ENCODE measurements at regions not wholly inside any gene's neighbourhood (a gene's known extent, or its start where the extent isn't known, plus 50 kb on each side); places are given as distances from the start of the nearest gene placed in this dataset.
A peak's percentile ranks its signal among the peaks of the same experiment; 100 is the strongest.

GRCh38 chr4:131044368-131044767, 1948.4 kb downstream of the C4orf33 start:
- no peak overlapping the region for H3K4me3 ChIP-seq (ENCODE audit: low read depth, low read length)
- TF ChIP-seq CTCF (IDR thresholded peaks at IDR 0.05; ENCODE audit: insufficient read depth, low read depth, low read length, missing control alignments), result no peak
- DNase-seq (ENCODE audit: low read depth), result no peak

GRCh38 chr4:131046821-131047220, 1950.9 kb downstream of the C4orf33 start:
- TF ChIP-seq CTCF (IDR thresholded peaks at IDR 0.05; ENCODE audit: insufficient read depth, low read depth, low read length, missing control alignments), result no peak
- no peak for DNase-seq (ENCODE audit: low read depth)
- no peak overlapping the region for H3K4me3 ChIP-seq (ENCODE audit: low read depth, low read length)

- no peak overlapping the region for H3K4me3 ChIP-seq (ENCODE audit: low read depth, low read length)
- TF ChIP-seq CTCF (IDR thresholded peaks at IDR 0.05; ENCODE audit: insufficient read depth, low read depth, low read length, missing control alignments), result no peak
- DNase-seq (ENCODE audit: low read depth), result no peak
Observed at GRCh38 chr4:131052646-131053045, 1956.7 kb downstream of the C4orf33 start.

GRCh38 chr4:131054489-131055019, 1958.6 kb downstream of the C4orf33 start:
- H3K4me3 ChIP-seq (ENCODE audit: low read depth, low read length), result no peak overlapping the region
- peak; percentile 3 for DNase-seq (ENCODE audit: low read depth)
- TF ChIP-seq CTCF (IDR thresholded peaks at IDR 0.05; ENCODE audit: insufficient read depth, low read depth, low read length, missing control alignments), result peak; percentile 2

GRCh38 chr4:131061734-131062133, 1965.8 kb downstream of the C4orf33 start:
- no peak for TF ChIP-seq CTCF (IDR thresholded peaks at IDR 0.05; ENCODE audit: insufficient read depth, low read depth, low read length, missing control alignments)
- no peak for DNase-seq (ENCODE audit: low read depth)
- H3K4me3 ChIP-seq (ENCODE audit: low read depth, low read length), result no peak overlapping the region

GRCh38 chr4:131063878-131064277, 1967.9 kb downstream of the C4orf33 start:
- no peak for TF ChIP-seq CTCF (IDR thresholded peaks at IDR 0.05; ENCODE audit: insufficient read depth, low read depth, low read length, missing control alignments)
- no peak overlapping the region for H3K4me3 ChIP-seq (ENCODE audit: low read depth, low read length)
- no peak for DNase-seq (ENCODE audit: low read depth)

- no peak overlapping the region for H3K4me3 ChIP-seq (ENCODE audit: low read depth, low read length)
- no peak for TF ChIP-seq CTCF (IDR thresholded peaks at IDR 0.05; ENCODE audit: insufficient read depth, low read depth, low read length, missing control alignments)
- no peak for DNase-seq (ENCODE audit: low read depth)
Observed at GRCh38 chr4:131081069-131081468, 1985.1 kb downstream of the C4orf33 start.

Measured in GM12865 (cell line).